ENCODE measurements at regions not wholly inside any gene's neighbourhood (a gene's known extent, or its start where the extent isn't known, plus 50 kb on each side); places are given as distances from the start of the nearest gene placed in this dataset.

- TF ChIP-seq CHAMP1 (IDR thresholded peaks at IDR 0.05) (no peak), HDAC2 (IDR thresholded peaks at IDR 0.05) (no peak), REST (IDR thresholded peaks at IDR 0.05; ENCODE audit: borderline replicate concordance) (no peak), REST (CRISPR knock-in tag; IDR thresholded peaks at IDR 0.05; ENCODE audit: low read depth) (no peak), SMARCE1 (IDR thresholded peaks at IDR 0.05) (no peak), EZH2 (IDR thresholded peaks at IDR 0.05; ENCODE audit: borderline replicate concordance, low read depth, low read length) (no peak), BRCA1 (IDR thresholded peaks at IDR 0.05) (no peak), BRCA1 (CRISPR knock-in tag; IDR thresholded peaks at IDR 0.05) (no peak), POLR2A (conservative IDR thresholded peaks at IDR 0.05) (no peak), BDP1 (IDR thresholded peaks at IDR 0.05; ENCODE audit: insufficient read depth, insufficient read length) (no peak), SNIP1 (IDR thresholded peaks at IDR 0.05; ENCODE audit: low read depth) (no peak), FOS (IDR thresholded peaks at IDR 0.05; ENCODE audit: extremely low read depth, insufficient read length) (no peak), CBX3 (IDR thresholded peaks at IDR 0.05; ENCODE audit: borderline replicate concordance in 1 of 2, low read length in 2 of 2) (no peak)
- TF ChIP-seq, protein P1, sequence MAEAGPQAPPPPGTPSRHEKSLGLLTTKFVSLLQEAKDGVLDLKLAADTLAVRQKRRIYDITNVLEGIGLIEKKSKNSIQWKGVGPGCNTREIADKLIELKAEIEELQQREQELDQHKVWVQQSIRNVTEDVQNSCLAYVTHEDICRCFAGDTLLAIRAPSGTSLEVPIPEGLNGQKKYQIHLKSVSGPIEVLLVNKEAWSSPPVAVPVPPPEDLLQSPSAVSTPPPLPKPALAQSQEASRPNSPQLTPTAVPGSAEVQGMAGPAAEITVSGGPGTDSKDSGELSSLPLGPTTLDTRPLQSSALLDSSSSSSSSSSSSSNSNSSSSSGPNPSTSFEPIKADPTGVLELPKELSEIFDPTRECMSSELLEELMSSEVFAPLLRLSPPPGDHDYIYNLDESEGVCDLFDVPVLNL (CRISPR knock-in tag; IDR thresholded peaks at IDR 0.05; ENCODE audit: low read depth) = no peak
Observed at GRCh38 chr15:35312344-35312743, 227.2 kb upstream of the NANOGP8 start.
